Liver (tissue), 3 donors: ENCODE measurements at regions not wholly inside any gene's neighbourhood (a gene's known extent, or its start where the extent isn't known, plus 50 kb on each side); places are given as distances from the start of the nearest gene placed in this dataset.

Experiments used
- HNF4G ChIP-seq: IDR thresholded peaks from 2 replicates; pipeline ENCODE4 v1.6.1; 2016; ENCODE audit warnings: antibody characterized with exemption
- RAD21 ChIP-seq, 2 donors: IDR thresholded peaks; 2 replicates each; pipeline ENCODE4 v1.6.1; 2016; ENCODE audit warnings: antibody characterized with exemption in 2 of 2, mild to moderate bottlenecking in 2 of 2
- SP1 ChIP-seq: IDR thresholded peaks from 2 replicates; pipeline ENCODE4 v1.6.1; 2018; ENCODE audit warnings: antibody characterized with exemption, mild to moderate bottlenecking
- TF ChIP-seq, protein P1 (sequence below): fragments of 150-350 bp; IDR thresholded peaks from 2 replicates; pipeline ENCODE4 v1.5.1; 2017; ENCODE audit warnings: improper control_type of control experiment, low read depth, low read length; ENCODE audit not compliant: missing input control
- TF ChIP-seq, protein P2 (sequence below): IDR thresholded peaks from 2 replicates; pipeline ENCODE4 v1.6.1; 2016; ENCODE audit warnings: antibody characterized with exemption
- donor health status: healthy.
- donor health status: healthy.

- TF ChIP-seq, protein P1, sequence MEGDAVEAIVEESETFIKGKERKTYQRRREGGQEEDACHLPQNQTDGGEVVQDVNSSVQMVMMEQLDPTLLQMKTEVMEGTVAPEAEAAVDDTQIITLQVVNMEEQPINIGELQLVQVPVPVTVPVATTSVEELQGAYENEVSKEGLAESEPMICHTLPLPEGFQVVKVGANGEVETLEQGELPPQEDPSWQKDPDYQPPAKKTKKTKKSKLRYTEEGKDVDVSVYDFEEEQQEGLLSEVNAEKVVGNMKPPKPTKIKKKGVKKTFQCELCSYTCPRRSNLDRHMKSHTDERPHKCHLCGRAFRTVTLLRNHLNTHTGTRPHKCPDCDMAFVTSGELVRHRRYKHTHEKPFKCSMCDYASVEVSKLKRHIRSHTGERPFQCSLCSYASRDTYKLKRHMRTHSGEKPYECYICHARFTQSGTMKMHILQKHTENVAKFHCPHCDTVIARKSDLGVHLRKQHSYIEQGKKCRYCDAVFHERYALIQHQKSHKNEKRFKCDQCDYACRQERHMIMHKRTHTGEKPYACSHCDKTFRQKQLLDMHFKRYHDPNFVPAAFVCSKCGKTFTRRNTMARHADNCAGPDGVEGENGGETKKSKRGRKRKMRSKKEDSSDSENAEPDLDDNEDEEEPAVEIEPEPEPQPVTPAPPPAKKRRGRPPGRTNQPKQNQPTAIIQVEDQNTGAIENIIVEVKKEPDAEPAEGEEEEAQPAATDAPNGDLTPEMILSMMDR = no peak
- TF ChIP-seq RAD21 (IDR thresholded peaks at IDR 0.05) = no peak
- TF ChIP-seq, protein P2, sequence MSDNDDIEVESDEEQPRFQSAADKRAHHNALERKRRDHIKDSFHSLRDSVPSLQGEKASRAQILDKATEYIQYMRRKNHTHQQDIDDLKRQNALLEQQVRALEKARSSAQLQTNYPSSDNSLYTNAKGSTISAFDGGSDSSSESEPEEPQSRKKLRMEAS = no peak
- no peak for TF ChIP-seq HNF4G
- TF ChIP-seq SP1 = no peak
These were observed 110.6 kb upstream of the FER start for GRCh38 chr5:108637134-108637533.
